CD4-positive, alpha-beta T cell treated with Interleukin-17A for 1 hour (primary cell): ENCODE measurements at regions not wholly inside any gene's neighbourhood (a gene's known extent, or its start where the extent isn't known, plus 50 kb on each side); places are given as distances from the start of the nearest gene placed in this dataset.
A peak's percentile ranks its signal among the peaks of the same experiment; 100 is the strongest.
"Not testable (repeated sequence)": the region's sequence is repeated elsewhere in the genome, so short reads cannot be mapped to it uniquely, and the experiment has no call there.

Experiments used
- DNase-seq: peaks from one replicate; pipeline ENCODE4 v3.0.0-alpha.2; 2020

DNA sequence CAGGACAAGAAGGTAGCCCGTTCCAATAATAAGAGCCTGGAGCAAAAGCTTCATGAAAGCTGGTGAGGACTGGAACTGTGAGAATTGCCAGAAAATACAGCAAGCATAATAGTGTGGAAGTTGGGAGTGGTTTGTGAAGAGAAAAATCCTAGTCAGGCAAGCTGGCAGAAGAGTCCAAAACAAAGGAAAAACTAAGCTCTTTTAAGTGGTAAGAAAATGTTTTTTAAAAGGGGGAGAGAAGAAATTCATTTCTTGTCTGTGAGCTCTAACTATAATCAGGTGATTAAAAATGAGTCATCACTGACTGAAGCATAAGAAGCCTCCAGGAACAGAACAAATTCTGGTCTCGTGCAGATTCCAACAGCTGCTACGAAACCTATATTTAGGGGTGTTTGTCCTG, 102.6 kb downstream of the CAAP1 start:
- no peak for DNase-seq

GRCh38 chr9:26786564-26786963, 106.0 kb downstream of the CAAP1 start:
- DNase-seq: no peak

DNA sequence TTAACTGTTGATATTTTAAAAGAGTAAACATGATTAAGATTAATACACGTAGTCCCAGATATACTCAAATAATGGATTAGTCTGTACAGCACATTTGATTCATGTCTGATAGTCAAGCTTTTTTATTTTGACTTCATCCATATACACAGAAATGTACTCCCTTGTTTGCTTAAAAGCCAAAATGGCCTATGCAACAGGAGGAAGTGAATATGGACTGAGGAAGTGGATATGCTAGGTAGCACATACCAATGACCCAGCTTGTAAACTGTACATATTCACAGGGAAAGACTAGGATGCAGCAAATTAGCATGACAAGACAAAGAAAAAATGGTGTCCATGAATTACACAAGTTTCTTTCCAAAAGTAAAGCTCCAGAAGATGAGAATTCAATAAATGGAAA, 109.7 kb downstream of the CAAP1 start:
- no peak for DNase-seq

- DNase-seq: no peak
These were observed 110.7 kb downstream of the CAAP1 start for GRCh38 chr9:26781906-26782305.

DNA sequence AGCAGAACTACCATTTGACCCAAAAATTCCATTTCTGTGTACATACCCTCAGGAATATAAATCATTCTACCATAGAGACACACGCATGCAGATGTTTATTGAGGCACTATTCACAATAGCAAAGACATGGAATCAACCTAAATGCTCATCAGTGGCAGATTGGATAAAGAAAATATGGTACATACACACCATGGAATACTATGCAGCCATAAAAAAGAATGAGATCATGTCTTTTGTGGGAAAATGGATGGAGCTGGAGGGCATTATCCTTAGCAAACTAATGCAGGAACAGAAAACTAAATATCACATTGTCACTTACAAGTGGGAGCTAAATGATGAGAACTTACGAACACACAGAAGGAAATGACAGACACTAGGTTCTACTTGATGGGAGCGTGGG, 112.3 kb downstream of the CAAP1 start:
- not testable (repeated sequence) for DNase-seq

DNA sequence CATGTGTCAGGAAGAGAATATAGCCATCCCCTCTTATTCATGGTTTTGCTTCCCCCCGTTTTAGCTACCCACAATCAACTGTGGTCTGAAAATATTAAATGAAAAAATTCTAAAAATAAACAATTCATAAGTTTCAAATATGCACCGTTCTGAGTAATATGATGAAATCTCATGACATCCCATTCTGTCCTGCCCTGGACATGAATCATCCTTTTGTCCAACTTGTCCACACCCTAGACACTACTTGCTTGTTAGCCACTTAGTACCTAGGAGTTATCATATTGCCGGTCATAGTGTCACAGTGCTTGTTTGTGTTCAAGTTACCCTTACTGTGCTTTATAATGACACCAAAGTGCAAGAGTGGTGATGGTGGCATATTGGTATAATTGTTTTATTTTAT, 113.5 kb downstream of the CAAP1 start:
- DNase-seq: no peak

GRCh38 chr9:26775391-26775790, 117.2 kb downstream of the CAAP1 start:
- no peak for DNase-seq

GRCh38 chr9:26773056-26773455, 119.5 kb downstream of the CAAP1 start:
- no peak for DNase-seq

DNA sequence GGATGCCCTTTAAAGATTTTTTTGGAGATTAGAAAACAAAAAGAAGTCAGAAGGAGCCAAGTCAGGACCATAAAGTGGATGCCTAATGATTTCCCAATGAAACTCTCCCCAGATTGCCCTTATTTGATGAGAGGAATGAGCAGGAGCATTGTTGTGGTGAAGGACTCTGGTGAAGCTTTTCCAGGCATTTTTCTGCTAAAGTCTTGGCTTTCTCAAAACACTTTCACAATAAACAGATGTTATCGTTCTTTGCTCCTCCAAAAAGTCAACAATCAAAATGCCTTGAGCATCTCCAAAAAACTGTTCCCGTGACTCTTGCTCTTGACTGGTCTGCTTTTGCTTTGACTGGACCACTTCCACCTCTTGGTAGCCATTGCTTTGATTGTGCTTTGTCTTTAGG, 121.8 kb downstream of the CAAP1 start:
- DNase-seq: no peak

- DNase-seq: no peak
These were observed 124.5 kb downstream of the CAAP1 start for GRCh38 chr9:26768145-26768544.

- no peak for DNase-seq
These were observed 131.9 kb downstream of the CAAP1 start for GRCh38 chr9:26760675-26761074.

DNA sequence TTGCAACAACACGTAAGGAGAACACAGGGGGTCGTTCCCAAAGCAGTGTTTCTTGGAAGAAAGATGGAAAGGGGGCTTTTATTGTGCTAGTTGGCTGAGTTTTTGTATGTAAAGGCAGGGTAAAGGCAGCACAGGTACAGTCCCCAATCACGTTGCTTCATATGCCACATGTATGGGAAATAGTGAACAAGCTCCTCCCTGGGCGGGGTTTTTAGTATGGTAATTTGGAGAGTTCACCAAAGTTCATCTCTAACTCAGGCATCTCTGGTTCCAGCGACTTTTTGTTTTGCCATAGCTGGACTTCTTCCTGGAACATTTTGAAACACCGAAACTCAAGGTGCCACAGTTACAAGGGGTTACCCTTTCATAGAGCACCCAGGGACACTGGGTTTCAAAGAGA, 133.9 kb downstream of the CAAP1 start:
- no peak for DNase-seq

DNA sequence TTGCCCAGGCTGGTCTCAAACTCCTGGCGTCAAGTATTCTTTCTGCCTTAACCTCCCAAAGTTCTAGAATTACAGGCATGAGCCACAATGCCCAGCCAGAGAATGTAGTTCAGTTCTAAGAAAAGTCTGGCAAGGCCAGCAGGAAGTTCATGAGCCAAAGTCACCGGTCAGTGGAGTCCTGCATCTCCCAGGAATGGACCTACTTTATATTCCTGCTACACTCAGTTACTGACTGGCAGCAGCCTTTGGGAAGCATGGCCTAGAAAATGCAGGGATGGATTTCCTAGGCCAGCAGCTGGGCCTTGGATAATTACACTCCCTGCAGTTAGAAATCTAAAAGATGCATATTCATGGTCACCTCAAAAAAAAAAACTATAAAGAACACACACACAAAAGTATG, 135.7 kb downstream of the CAAP1 start:
- no peak for DNase-seq

GRCh38 chr9:26755476-26755875, 137.1 kb downstream of the CAAP1 start:
- no peak for DNase-seq

- no peak for DNase-seq
These were observed 138.0 kb downstream of the CAAP1 start for GRCh38 chr9:26754509-26755164.

GRCh38 chr9:26753971-26754370, 138.6 kb downstream of the CAAP1 start:
- no peak for DNase-seq

DNA sequence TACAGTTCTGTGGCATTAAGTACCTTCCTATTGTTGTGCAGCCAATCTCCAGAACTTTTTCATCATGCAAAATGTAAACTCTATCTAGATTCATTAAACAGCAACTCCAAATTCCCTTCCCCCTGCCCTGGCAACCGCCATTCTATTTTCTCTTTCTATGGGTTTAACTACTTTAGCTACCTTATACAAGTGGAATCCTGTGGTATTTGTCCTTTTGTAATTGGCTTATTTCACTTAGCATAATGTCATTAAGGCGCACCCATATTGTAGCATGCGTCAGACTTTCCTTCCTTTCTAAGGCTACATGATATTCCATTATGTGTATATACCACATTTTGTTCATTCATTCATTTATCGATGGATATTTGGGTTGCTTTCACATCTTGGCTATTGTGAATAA, 142.4 kb downstream of the CAAP1 start:
- no peak for DNase-seq

GRCh38 chr9:26748449-26749058, 144.0 kb downstream of the CAAP1 start:
- no peak for DNase-seq

- DNase-seq: no peak
These were observed 145.0 kb downstream of the CAAP1 start for GRCh38 chr9:26747611-26748010.

- DNase-seq: no peak
These were observed 146.1 kb downstream of the CAAP1 start for GRCh38 chr9:26746357-26747072.

DNA sequence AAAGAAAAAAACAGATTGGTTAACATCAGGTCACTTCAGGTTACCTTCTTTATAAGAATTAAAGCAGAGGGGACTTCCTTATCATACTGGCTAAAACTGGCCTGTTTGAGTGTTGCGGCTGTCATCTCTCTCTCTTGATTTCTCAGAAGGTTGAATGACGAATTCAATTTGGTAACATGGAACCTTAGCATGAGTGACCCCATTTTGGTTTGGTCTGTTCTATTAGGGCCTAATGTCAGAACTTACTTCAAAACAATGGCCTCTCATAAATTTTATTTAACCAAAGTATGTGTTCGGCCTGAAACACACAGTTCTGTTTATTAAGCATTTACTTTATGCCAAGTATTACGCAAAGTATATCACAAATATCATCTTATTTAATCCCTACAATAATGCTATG, 147.5 kb downstream of the CAAP1 start:
- DNase-seq: no peak

DNA sequence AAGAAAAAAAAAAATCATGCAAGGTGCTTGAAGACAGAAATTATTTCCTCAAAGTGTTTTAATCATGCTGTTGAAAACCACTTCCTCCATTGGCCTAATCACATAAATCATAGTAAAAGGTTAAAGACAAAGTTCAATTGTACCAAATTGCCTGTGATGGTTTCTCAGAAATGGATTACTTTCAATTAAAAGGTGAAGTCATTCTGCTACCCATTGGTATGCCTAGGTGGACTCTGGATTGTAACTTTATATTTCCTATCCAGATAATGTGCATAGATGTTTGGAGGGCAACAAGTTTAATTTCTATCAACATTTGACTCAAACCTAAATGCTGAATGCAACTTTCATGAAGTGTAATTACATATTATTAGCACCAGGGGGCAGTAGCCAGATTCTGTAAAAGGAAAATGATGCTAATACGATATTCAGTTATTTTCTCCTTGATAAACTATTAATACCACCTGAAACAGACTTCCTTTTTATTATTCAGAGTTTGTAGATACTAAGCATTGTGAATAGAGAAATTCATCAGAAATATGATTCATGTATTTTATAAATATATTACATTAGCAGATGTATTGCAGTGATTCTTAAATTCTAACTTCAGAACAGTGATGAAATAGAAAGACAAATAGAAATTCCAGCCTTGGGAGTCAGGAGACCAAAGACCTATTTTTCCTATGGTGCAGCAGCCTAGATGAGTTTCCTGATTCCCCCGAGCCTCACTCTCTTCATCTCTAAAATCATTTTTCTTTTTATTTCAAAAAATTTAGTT, 148.2 kb downstream of the CAAP1 start:
- peak; percentile 18 for DNase-seq

DNA sequence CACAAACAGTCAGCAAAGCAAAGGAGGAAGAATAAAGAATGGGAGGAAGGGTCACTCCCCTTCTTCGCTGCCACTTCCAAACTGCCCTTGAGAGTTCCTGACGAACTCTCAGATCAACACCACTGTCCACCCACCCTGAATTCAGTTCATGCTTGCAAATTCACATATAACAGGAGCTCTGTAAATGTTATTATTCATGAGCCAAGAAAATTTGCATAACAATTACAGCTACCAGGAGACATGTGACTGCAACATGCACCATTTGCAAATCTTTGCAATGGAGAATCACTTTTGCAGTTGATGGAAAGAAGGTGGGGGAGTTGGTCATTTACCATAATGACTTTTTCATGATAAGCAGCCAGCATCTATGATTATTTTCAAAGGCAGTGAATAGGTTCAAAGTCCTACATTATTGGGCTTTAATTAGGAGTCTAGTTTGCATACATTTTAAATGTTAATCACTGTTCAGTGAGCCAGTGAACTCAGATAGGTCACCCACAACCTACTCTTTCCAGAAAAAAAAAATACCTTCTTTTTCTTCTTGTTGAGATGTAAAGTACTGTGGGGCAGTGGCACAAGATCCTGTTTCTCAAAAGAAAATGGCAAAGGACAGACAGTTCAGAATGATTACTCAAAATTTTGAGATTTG, 149.7 kb downstream of the CAAP1 start:
- DNase-seq: no peak
